Nephron progenitor cell (in vitro differentiated cells): ENCODE measurements at regions not wholly inside any gene's neighbourhood (a gene's known extent, or its start where the extent isn't known, plus 50 kb on each side); places are given as distances from the start of the nearest gene placed in this dataset.

Experiments used
- DNase-seq: peaks from one replicate; pipeline ENCODE4 v3.0.0; 2021
- H3K27ac Mint-ChIP-seq: 2 replicates; pipeline ENCODE4 v1.8.0; 2021; ENCODE audit warnings: mild to moderate bottlenecking, moderate library complexity, mixed read lengths
- H3K27me3 Mint-ChIP-seq: 2 replicates; pipeline ENCODE4 v1.8.0; 2021; ENCODE audit warnings: mild to moderate bottlenecking, low read depth, mixed read lengths; ENCODE audit not compliant: poor library complexity
- H3K36me3 Mint-ChIP-seq: 2 replicates; pipeline ENCODE4 v1.8.0; 2021; ENCODE audit warnings: low read depth, mixed read lengths
- H3K4me1 Mint-ChIP-seq: 2 replicates; pipeline ENCODE4 v1.8.0; 2021; ENCODE audit warnings: mixed read lengths
- H3K4me3 Mint-ChIP-seq: 2 replicates; pipeline ENCODE4 v1.8.0; 2021; ENCODE audit warnings: mild to moderate bottlenecking, moderate library complexity, mixed read lengths
- H3K9me3 Mint-ChIP-seq: 2 replicates; pipeline ENCODE4 v1.8.0; 2021; ENCODE audit warnings: mild to moderate bottlenecking, moderate library complexity, mixed read lengths
- TF ChIP-seq, protein P1 (sequence below): fragments of 200-600 bp; sonication (generic); IDR thresholded peaks from 2 replicates; pipeline ENCODE4 v1.5.0; 2021; ENCODE audit warnings: antibody characterized with exemption

DNA sequence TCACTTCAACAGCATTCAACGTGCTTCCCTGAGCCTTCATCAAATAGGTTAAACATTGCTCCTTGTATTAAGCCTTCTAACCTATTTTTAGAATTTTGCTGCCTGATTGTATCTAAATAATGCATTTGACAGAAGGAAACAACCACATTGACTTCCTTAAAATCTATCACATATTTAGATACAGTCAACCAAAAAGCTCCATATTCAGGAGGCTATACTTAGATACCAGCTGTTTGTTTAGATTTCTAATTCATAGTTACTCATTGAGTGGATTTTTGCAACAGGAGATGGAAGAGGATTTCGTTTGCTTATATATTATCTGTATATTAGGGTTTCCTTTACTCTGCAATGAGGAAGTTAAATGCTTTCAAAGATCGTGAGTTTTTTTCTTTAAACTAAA is 241.1 kb upstream of the PPP1R2C start:
- Mint-ChIP-seq H3K9me3 (peaks cover 31% of the 10 kb centered on the region), H3K36me3 (peaks cover 17% of the 10 kb centered on the region), H3K27ac (no peak overlapping the region), H3K4me3 (no peak overlapping the region), H3K4me1 (peaks cover 5% of the 10 kb centered on the region), H3K27me3 (no peaks in the 10 kb centered on the region)
- TF ChIP-seq, protein P1, sequence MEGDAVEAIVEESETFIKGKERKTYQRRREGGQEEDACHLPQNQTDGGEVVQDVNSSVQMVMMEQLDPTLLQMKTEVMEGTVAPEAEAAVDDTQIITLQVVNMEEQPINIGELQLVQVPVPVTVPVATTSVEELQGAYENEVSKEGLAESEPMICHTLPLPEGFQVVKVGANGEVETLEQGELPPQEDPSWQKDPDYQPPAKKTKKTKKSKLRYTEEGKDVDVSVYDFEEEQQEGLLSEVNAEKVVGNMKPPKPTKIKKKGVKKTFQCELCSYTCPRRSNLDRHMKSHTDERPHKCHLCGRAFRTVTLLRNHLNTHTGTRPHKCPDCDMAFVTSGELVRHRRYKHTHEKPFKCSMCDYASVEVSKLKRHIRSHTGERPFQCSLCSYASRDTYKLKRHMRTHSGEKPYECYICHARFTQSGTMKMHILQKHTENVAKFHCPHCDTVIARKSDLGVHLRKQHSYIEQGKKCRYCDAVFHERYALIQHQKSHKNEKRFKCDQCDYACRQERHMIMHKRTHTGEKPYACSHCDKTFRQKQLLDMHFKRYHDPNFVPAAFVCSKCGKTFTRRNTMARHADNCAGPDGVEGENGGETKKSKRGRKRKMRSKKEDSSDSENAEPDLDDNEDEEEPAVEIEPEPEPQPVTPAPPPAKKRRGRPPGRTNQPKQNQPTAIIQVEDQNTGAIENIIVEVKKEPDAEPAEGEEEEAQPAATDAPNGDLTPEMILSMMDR, result no peak
- DNase-seq, result no peak

DNA sequence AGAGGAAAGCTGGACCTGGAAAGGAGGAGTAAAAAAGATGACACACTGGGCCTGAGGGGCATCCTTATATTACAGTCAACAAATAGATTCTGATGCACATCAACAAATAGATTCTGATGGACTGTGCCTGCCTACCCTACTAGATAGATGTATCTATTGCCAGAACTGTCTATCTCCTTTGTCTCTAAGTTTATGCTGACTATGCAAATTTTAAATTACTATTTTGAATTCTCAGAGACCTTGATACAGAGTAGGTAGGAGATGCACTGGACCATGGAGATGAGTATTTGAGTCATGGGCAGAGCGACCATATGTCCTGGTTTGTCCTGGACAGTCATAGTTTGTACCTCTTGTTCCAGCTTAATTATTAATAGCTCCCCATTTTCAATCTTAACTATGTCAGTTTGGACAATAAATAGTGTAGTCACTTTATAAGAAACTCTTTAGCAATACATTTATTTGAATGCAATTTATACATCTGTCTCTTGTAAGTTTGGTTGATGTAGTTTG is 247.9 kb upstream of the PPP1R2C start:
- H3K4me1 Mint-ChIP-seq, result no peaks in the 10 kb centered on the region
- TF ChIP-seq, protein P1, result no peak
- no peaks in the 10 kb centered on the region for H3K27me3 Mint-ChIP-seq
- peaks cover 78% of the 10 kb centered on the region for H3K9me3 Mint-ChIP-seq
- DNase-seq, result no peak
- peaks cover 26% of the 10 kb centered on the region for H3K36me3 Mint-ChIP-seq
- no peak overlapping the region for H3K4me3 Mint-ChIP-seq
- H3K27ac Mint-ChIP-seq, result no peak overlapping the region

DNA sequence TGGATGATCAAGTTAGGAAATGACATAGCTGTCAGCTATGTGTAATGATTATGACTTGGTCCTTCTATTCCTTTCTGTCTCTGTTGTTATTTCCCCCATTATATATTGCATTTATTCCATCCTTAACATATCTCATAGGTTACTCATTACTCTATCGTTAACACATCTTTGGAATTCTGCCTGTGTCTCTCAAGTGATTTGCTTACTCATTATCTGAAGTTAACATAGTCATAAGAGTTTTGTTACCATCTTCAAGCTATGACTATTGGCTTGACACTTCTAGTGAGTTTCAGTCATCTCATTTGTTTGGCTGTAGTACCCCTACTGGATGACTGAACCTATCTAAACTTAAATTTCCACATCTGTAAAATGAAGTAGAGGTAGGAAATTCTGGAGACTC is 286.1 kb upstream of the PPP1R2C start:
- TF ChIP-seq, protein P1, result no peak
- no peaks in the 10 kb centered on the region for H3K27me3 Mint-ChIP-seq

DNA sequence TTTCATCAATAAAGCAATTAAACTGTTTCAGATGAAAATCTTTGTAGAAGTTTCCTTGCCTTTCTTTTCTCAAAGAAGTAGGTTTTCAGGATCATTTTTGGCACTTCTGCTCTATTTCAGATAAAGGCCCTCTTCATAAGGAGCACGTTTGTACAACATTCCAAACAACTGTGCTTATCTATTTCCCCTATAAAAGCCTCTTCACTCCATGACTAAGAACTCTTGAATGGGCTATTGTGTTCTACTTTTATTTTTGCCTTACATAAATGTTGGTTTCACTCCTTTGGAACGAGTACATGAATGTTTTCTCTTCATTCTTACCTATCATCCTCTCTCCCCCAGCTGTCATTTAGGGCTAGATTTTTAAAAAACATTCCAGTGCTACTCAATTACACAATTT is 288.0 kb upstream of the PPP1R2C start:
- Mint-ChIP-seq H3K27ac (no peak overlapping the region), H3K36me3 (no peaks in the 10 kb centered on the region), H3K4me3 (no peak overlapping the region), H3K4me1 (peaks cover 1% of the 10 kb centered on the region), H3K27me3 (no peaks in the 10 kb centered on the region), H3K9me3 (no peaks in the 10 kb centered on the region)
- DNase-seq, result no peak
- TF ChIP-seq, protein P1, result no peak

More for the DNA sequence above, 286.1 kb upstream of the PPP1R2C start:
- Mint-ChIP-seq H3K4me1 (peaks cover 5% of the 10 kb centered on the region), H3K9me3 (peaks cover 5% of the 10 kb centered on the region), H3K36me3 (no peaks in the 10 kb centered on the region), H3K27ac (no peak overlapping the region), H3K4me3 (no peak overlapping the region)
- no peak for DNase-seq

DNA sequence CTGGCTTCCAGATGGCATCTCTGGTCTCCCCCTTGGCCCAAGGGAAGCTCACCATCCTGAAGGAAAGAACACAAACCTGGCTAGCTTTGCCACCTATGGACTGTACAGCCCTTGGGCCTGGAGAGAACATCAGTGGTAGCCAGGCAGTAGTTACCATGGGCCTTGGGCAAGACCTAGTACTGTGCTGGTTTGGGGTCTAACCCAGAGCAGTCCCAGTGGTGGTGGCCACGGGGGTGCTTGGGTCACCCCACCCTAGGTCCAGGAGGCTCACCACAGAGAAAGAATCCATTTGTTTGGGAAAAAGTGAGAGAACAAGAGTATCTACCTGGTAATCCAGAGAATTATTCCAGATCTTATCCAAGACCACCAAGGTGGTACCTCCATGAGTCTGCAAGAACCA is 290.7 kb upstream of the PPP1R2C start:
- DNase-seq, result no peak
- TF ChIP-seq, protein P1, result no peak
- no peaks in the 10 kb centered on the region for H3K9me3 Mint-ChIP-seq
- no peak overlapping the region for H3K4me3 Mint-ChIP-seq
- no peaks in the 10 kb centered on the region for H3K4me1 Mint-ChIP-seq
- no peaks in the 10 kb centered on the region for H3K36me3 Mint-ChIP-seq
- H3K27ac Mint-ChIP-seq, result no peak overlapping the region
- H3K27me3 Mint-ChIP-seq, result no peaks in the 10 kb centered on the region

DNA sequence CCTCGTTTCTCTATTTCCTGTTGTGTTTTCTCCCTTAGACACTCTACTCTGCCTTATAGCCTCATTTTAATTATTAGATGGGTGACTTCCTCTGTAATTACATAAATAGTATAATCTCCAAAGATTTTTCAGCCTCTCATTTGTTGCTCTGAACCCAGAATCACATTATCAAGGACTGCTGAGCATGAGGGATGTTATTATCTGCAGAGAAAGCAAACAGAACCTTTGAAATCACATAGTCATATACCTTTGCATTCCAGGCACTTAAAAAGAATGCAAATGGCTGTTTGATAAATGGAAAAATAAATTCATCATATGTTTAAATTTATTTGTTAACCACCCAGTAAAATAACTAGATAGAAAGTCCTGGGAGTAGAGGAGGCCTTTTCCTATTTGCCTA is 305.1 kb upstream of the PPP1R2C start:
- no peak overlapping the region for H3K4me3 Mint-ChIP-seq
- H3K36me3 Mint-ChIP-seq, result peaks cover 9% of the 10 kb centered on the region
- H3K4me1 Mint-ChIP-seq, result no peaks in the 10 kb centered on the region
- H3K9me3 Mint-ChIP-seq, result peaks cover 37% of the 10 kb centered on the region
- TF ChIP-seq, protein P1, result no peak
- DNase-seq, result no peak
- no peaks in the 10 kb centered on the region for H3K27me3 Mint-ChIP-seq
- H3K27ac Mint-ChIP-seq, result no peak overlapping the region
